Type B pancreatic cell (in vitro differentiated cells): ENCODE measurements at regions not wholly inside any gene's neighbourhood (a gene's known extent, or its start where the extent isn't known, plus 50 kb on each side); places are given as distances from the start of the nearest gene placed in this dataset.
A peak's percentile ranks its signal among the peaks of the same experiment; 100 is the strongest.
"Not testable (repeated sequence)": the region's sequence is repeated elsewhere in the genome, so short reads cannot be mapped to it uniquely, and the experiment has no call there.

Experiments used
- DNase-seq: peaks from one replicate; pipeline ENCODE4 v3.0.0; 2021; ENCODE audit warnings: mixed read lengths; ENCODE audit not compliant: unreplicated experiment; ENCODE audit errors: extremely low spot score
- H3K27ac Mint-ChIP-seq: 2 replicates; pipeline ENCODE4 v1.8.0; 2021; ENCODE audit warnings: mild to moderate bottlenecking, mixed read lengths
- H3K27me3 Mint-ChIP-seq: 2 replicates; pipeline ENCODE4 v1.8.0; 2021; ENCODE audit warnings: mixed read lengths
- H3K36me3 Mint-ChIP-seq: 2 replicates; pipeline ENCODE4 v1.8.0; 2021; ENCODE audit warnings: mixed read lengths
- H3K4me1 Mint-ChIP-seq: one replicate; pipeline ENCODE4 v1.8.0; 2021; ENCODE audit warnings: mixed read lengths; ENCODE audit not compliant: unreplicated experiment
- H3K4me3 Mint-ChIP-seq: 2 replicates; pipeline ENCODE4 v1.8.0; 2021; ENCODE audit warnings: mild to moderate bottlenecking, mixed read lengths
- H3K9me3 Mint-ChIP-seq: 2 replicates; pipeline ENCODE4 v1.8.0; 2021; ENCODE audit warnings: mixed read lengths
- TF ChIP-seq, protein P1 (sequence below): fragments of 200-600 bp; sonication (generic); conservative IDR thresholded peaks from 2 replicates; pipeline ENCODE4 v1.5.0; 2021; ENCODE audit warnings: antibody characterized with exemption, mild to moderate bottlenecking

DNA sequence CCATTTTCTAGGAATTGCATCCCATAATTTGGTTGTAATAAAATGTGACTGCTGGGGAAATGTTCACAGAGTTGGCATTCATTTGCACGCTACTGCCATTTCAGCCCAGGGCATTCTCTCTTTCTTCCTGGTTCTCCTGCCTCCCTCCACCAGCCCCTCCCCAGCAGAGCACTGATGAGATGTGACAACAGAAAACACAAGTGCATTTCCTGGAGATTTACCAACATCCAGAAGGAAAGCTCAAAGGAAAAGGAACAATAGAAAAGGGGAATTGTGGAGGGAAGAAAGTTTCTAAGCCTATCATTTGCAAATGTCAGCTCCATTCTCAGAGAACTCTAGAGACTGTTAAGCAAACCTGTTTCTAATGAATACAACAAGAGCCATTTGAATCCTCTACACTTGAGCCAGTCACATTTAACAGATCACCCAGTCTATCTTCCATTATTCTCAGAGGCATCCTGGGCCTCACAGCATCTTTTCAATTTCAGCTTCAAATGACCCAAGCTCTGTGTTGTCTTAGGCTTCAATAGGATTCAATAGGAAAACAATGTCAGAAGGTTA is 395.6 kb upstream of the PBX1 start:
- TF ChIP-seq, protein P1, sequence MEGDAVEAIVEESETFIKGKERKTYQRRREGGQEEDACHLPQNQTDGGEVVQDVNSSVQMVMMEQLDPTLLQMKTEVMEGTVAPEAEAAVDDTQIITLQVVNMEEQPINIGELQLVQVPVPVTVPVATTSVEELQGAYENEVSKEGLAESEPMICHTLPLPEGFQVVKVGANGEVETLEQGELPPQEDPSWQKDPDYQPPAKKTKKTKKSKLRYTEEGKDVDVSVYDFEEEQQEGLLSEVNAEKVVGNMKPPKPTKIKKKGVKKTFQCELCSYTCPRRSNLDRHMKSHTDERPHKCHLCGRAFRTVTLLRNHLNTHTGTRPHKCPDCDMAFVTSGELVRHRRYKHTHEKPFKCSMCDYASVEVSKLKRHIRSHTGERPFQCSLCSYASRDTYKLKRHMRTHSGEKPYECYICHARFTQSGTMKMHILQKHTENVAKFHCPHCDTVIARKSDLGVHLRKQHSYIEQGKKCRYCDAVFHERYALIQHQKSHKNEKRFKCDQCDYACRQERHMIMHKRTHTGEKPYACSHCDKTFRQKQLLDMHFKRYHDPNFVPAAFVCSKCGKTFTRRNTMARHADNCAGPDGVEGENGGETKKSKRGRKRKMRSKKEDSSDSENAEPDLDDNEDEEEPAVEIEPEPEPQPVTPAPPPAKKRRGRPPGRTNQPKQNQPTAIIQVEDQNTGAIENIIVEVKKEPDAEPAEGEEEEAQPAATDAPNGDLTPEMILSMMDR: no peak
- H3K9me3 Mint-ChIP-seq: peaks cover 7% of the 10 kb centered on the region
- peaks cover 7% of the 10 kb centered on the region for H3K4me1 Mint-ChIP-seq
- DNase-seq: no peak
- H3K36me3 Mint-ChIP-seq: no peaks in the 10 kb centered on the region
- no peak overlapping the region for H3K4me3 Mint-ChIP-seq
- no peaks in the 10 kb centered on the region for H3K27me3 Mint-ChIP-seq
- H3K27ac Mint-ChIP-seq: no peak overlapping the region

DNA sequence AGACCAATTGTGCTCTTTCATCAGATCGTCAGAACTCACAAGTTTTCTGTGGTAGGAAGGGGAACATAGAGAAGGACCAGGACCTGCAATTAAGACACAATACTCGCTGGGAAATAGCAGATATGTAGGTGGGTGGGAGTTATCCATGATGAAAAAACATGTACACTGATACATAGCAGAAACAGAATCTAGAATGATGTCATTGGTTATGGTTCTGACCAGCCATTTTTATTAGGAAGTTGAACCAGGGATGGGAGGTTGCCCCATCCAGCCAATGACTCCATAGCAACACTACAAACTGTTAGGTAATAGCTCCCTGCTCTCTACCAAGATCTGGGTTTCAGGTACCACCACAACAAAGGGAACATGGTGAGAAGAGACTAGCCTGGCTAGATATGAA is 393.5 kb upstream of the PBX1 start:
- Mint-ChIP-seq H3K36me3 (no peaks in the 10 kb centered on the region), H3K27ac (no peak overlapping the region), H3K4me3 (no peak overlapping the region), H3K27me3 (no peaks in the 10 kb centered on the region), H3K4me1 (peaks cover 7% of the 10 kb centered on the region), H3K9me3 (peaks cover 13% of the 10 kb centered on the region)
- TF ChIP-seq, protein P1: no peak
- no peak for DNase-seq

DNA sequence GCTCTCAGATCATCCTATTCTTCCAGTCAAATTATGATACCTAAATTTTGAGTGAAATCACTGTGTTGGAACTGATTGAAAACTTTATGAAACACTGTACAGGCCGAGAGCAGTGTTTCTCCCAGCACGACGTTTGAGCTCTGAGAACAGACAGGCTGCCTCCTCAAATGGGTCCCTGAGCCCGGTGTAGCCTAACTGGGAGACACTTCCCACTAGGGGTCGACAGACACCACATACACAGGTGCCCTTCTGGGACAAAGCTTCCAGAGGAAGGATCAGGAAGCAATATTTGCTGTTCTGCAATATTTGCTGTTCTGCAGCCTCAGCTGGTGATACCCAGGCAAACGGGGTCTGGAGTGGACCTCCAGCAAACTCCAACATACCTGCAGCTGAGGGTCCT is 392.5 kb upstream of the PBX1 start:
- H3K27ac Mint-ChIP-seq, H3K36me3 Mint-ChIP-seq, H3K4me1 Mint-ChIP-seq, DNase-seq, H3K27me3 Mint-ChIP-seq, H3K4me3 Mint-ChIP-seq: not testable (repeated sequence)
- TF ChIP-seq, protein P1: peak; percentile 45
- peaks cover 13% of the 10 kb centered on the region for H3K9me3 Mint-ChIP-seq

DNA sequence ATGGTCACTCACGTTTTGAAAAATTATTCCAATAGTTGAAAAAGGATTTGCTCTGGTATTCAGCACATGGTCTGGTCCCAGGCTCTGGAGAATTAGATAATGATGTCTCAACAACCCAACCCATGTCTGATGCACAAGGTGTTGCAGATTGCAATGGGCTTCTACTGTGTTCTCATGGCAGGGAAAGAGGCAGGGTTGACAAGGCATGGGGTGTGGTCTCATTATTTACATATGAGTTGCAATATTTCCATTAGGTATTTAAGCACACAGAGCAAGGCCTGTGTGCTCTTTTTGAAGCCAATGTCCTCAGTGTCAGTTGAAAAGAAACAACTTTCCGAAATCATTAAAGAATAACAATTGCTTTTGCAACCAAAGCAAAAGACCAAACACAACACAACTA is 381.9 kb upstream of the PBX1 start:
- Mint-ChIP-seq H3K27me3 (peaks cover 3% of the 10 kb centered on the region), H3K9me3 (peaks cover 2% of the 10 kb centered on the region), H3K4me1 (no peaks in the 10 kb centered on the region), H3K36me3 (no peaks in the 10 kb centered on the region), H3K4me3 (no peak overlapping the region), H3K27ac (no peak overlapping the region)
- TF ChIP-seq, protein P1: no peak
- DNase-seq: no peak

DNA sequence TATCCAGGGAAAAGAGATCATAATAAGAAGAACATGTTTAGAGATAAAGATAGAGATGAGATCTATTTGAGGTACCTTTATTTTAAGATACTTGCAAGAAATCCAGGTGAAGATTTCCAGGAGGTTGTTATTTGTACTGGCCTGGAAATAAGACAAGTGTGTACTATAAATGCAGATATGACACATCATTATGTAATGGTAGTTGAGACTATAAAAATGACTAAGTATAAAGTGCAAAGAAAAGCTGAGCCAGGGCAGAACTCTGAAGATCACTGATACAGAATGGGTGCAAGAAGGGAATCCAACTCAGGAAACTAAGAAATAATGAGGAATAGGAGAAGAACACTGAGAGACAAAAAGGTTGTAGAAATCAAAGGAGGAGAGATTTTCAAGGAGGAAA is 378.2 kb upstream of the PBX1 start:
- Mint-ChIP-seq H3K4me1 (no peaks in the 10 kb centered on the region), H3K27me3 (peaks cover 3% of the 10 kb centered on the region), H3K27ac (no peak overlapping the region), H3K36me3 (no peaks in the 10 kb centered on the region), H3K9me3 (peaks cover 3% of the 10 kb centered on the region), H3K4me3 (no peak overlapping the region)
- no peak for DNase-seq
- TF ChIP-seq, protein P1: no peak
